SK-N-SH (cell line): ENCODE measurements at regions not wholly inside any gene's neighbourhood (a gene's known extent, or its start where the extent isn't known, plus 50 kb on each side); places are given as distances from the start of the nearest gene placed in this dataset.

Source experiments
- CTCF ChIA-PET: fragments of 300-600, 350-600 bp; formaldehyde crosslinking; extraction: SDS; loops from one replicate; lab custom pipeline; 2021; lab: Yijun Ruan, JAX
- POLR2A ChIA-PET: fragments of 350-600 bp; sonication (Branson Sonifier 250); formaldehyde crosslinking; extraction: SDS; loops from one replicate; lab custom pipeline; 2020; ENCODE audit warnings: antibody characterized with exemption, inconsistent platforms; lab: Yijun Ruan, JAX
- DNase-seq: peaks from one replicate; pipeline ENCODE4 v3.0.0; 2012
- H2AFZ ChIP-seq: fragments of 200-600 bp; sonication (generic); 2 replicates; pipeline ENCODE4 v1.8.1; 2016; ENCODE audit warnings: antibody characterized with exemption, mild to moderate bottlenecking, low read depth
- H3F3A ChIP-seq: fragments of 200-600 bp; sonication (generic); replicated peaks from 2 replicates; pipeline ENCODE3; 2016; ENCODE audit warnings: antibody characterized with exemption, mild to moderate bottlenecking; ENCODE audit not compliant: insufficient read depth
- H3K27ac ChIP-seq, 2 experiments: fragments of 200-500 bp in 1 of 2; fragments of 200-600 bp in 1 of 2; sonication (Bioruptor generic) in 1 of 2; sonication (generic), shearing (Covaris generic) in 1 of 2; 2 replicates each; pipeline versions ENCODE4 v1.5.1 to v1.6.1; 2014 to 2016; ENCODE audit warnings: low read depth in 2 of 2, inconsistent platforms in 1 of 2, low read length in 1 of 2, mild to moderate bottlenecking in 1 of 2, mixed read lengths in 1 of 2
- H3K27me3 ChIP-seq: fragments of 200-600 bp; sonication (generic), shearing (Covaris generic); 2 replicates; pipeline ENCODE4 v1.6.1; 2016; ENCODE audit warnings: mixed run types; ENCODE audit not compliant: insufficient read depth
- H3K36me3 ChIP-seq, 2 experiments: fragments of 200-500 bp in 1 of 2; fragments of 200-600 bp in 1 of 2; sonication (Bioruptor generic) in 1 of 2; sonication (generic) in 1 of 2; replicated peaks in 1 of 2; 2 replicates each; pipeline versions ENCODE3 to v1.5.1; 2014 to 2016; ENCODE audit warnings: low read length in 1 of 2, mild to moderate bottlenecking in 1 of 2; ENCODE audit not compliant: insufficient read depth in 2 of 2, control insufficient read depth in 1 of 2
- H3K4me1 ChIP-seq, 2 experiments: fragments of 200-500 bp in 1 of 2; fragments of 200-600 bp in 1 of 2; sonication (Bioruptor generic) in 1 of 2; sonication (generic), shearing (Covaris generic) in 1 of 2; 2 replicates each; pipeline versions ENCODE4 v1.5.1 to v1.6.1; 2014 to 2016; ENCODE audit warnings: low read depth in 1 of 2, low read length in 1 of 2, mixed run types in 1 of 2; ENCODE audit not compliant: insufficient read depth in 2 of 2, control insufficient read depth in 1 of 2
- H3K4me2 ChIP-seq: fragments of 200-600 bp; sonication (generic), shearing (Covaris generic); 2 replicates; pipeline ENCODE4 v1.6.1; 2017; ENCODE audit warnings: mixed run types
- H3K4me3 ChIP-seq, 2 experiments: fragments of 200-500 bp in 1 of 2; fragments of 200-600 bp in 1 of 2; sonication (Bioruptor generic) in 1 of 2; sonication (generic), shearing (Covaris generic) in 1 of 2; 2 replicates each; pipeline versions ENCODE4 v1.5.1 to v1.8.1; 2014 to 2016; ENCODE audit warnings: low read depth in 2 of 2, inconsistent platforms in 1 of 2, low read length in 1 of 2, mild to moderate bottlenecking in 1 of 2, mixed read lengths in 1 of 2, moderate library complexity in 1 of 2
- H3K79me2 ChIP-seq: fragments of 200-600 bp; sonication (generic); 2 replicates; pipeline ENCODE4 v1.8.1; 2017; ENCODE audit warnings: mild to moderate bottlenecking; ENCODE audit not compliant: insufficient read depth
- H3K9ac ChIP-seq: fragments of 200-600 bp; sonication (generic); 2 replicates; pipeline ENCODE4 v1.6.1; 2017; ENCODE audit warnings: mixed run types
- H3K9me2 ChIP-seq: fragments of 200-600 bp; sonication (generic); 2 replicates; pipeline ENCODE4 v1.6.1; 2017; ENCODE audit warnings: mixed run types
- H3K9me3 ChIP-seq: fragments of 200-600 bp; sonication (generic); 2 replicates; pipeline ENCODE4 v1.6.1; 2017; ENCODE audit warnings: mixed run types, mild to moderate bottlenecking, moderate library complexity
- H4K20me1 ChIP-seq: fragments of 200-600 bp; sonication (generic); 2 replicates; pipeline ENCODE4 v1.6.1; 2017; ENCODE audit warnings: mild to moderate bottlenecking, mixed run types; ENCODE audit not compliant: insufficient read depth
- CTCF ChIP-seq: fragments of 200-600 bp; sonication (generic); IDR thresholded peaks from 2 replicates; pipeline ENCODE4 v1.6.1; 2017; ENCODE audit warnings: antibody characterized with exemption, mild to moderate bottlenecking, moderate library complexity
- EP300 ChIP-seq, 2 experiments: IDR thresholded peaks; 2 replicates each; pipeline versions ENCODE4 v1.4.0 to v1.6.1; 2012; ENCODE audit warnings: borderline replicate concordance in 1 of 2, low read depth in 1 of 2, low read length in 1 of 2
- EZH2phosphoT487 ChIP-seq: fragments of 200-600 bp; sonication (generic); IDR thresholded peaks from 2 replicates; pipeline ENCODE4 v1.6.1; 2017; ENCODE audit warnings: low read depth, mixed run types, mild to moderate bottlenecking, antibody characterized with exemption, moderate library complexity, borderline replicate concordance
- FOSL2 ChIP-seq: IDR thresholded peaks from 2 replicates; pipeline ENCODE4 v1.4.0; 2012; ENCODE audit warnings: low read depth, mild to moderate bottlenecking, moderate library complexity, borderline replicate concordance
- FOXJ3 ChIP-seq: sonication (generic); formaldehyde crosslinking; IDR thresholded peaks from 2 replicates; pipeline ENCODE4 v1.5.1; 2020; ENCODE audit warnings: mild to moderate bottlenecking, missing genetic modification reagents
- FOXM1 ChIP-seq: IDR thresholded peaks from 2 replicates; pipeline ENCODE4 v1.4.0; 2012; ENCODE audit warnings: low read depth, mild to moderate bottlenecking
- GABPA ChIP-seq: IDR thresholded peaks from 2 replicates; pipeline ENCODE4 v1.4.0; 2012; ENCODE audit warnings: low read depth, mild to moderate bottlenecking
- GATA2 ChIP-seq: sonication (generic); formaldehyde crosslinking; IDR thresholded peaks from 2 replicates; pipeline ENCODE4 v1.5.0; 2020; ENCODE audit warnings: mild to moderate bottlenecking, missing genetic modification reagents
- MAX ChIP-seq: IDR thresholded peaks from 2 replicates; pipeline ENCODE4 v1.4.0; 2012; ENCODE audit warnings: low read depth
- NFIC ChIP-seq: IDR thresholded peaks from 2 replicates; pipeline ENCODE4 v1.4.0; 2012; ENCODE audit warnings: borderline replicate concordance
- POLR2AphosphoS5 ChIP-seq: IDR thresholded peaks from 2 replicates; pipeline ENCODE4 v1.6.1; 2012; ENCODE audit warnings: low read depth, low read length
- RCOR1 ChIP-seq: fragments of 150-350 bp; IDR thresholded peaks from 2 replicates; pipeline ENCODE4 v1.6.1; 2017; ENCODE audit warnings: antibody characterized with exemption, low read length
- REST ChIP-seq: IDR thresholded peaks from 2 replicates; pipeline ENCODE4 v1.6.1; 2012; ENCODE audit warnings: mild to moderate bottlenecking, low read depth, low read length, moderate library complexity
- SMC3 ChIP-seq: IDR thresholded peaks from 2 replicates; pipeline ENCODE4 v1.6.1; 2012; ENCODE audit warnings: low read depth, low read length, improper control_type of control experiment
- TCF12 ChIP-seq: IDR thresholded peaks from 2 replicates; pipeline ENCODE4 v1.4.0; 2012
- USF1 ChIP-seq: IDR thresholded peaks from 2 replicates; pipeline ENCODE4 v1.4.0; 2012; ENCODE audit warnings: low read depth, borderline replicate concordance
- ZBTB33 ChIP-seq: IDR thresholded peaks from 2 replicates; pipeline ENCODE4 v1.4.0; 2012; ENCODE audit warnings: low read depth, borderline replicate concordance
- WGBS: methylation state at CpG from one replicate; pipeline ENCODE4 v1.1.6; 2017; ENCODE audit warnings: low lambda C conversion rate; 5-methylcytosine and 5-hydroxymethylcytosine counted together

GRCh38 chr9:11335011-11335410 lies 722.2 kb upstream of the PTPRD start (continued):
- TF ChIP-seq ZBTB33 = no peak
- TF ChIP-seq SMC3 = no peak
- no peak for TF ChIP-seq GATA2
- TF ChIP-seq REST = no peak
- no peak for TF ChIP-seq EZH2phosphoT487
- TF ChIP-seq USF1 = no peak
- TF ChIP-seq EP300 (IDR thresholded peaks at IDR 0.05; ENCODE audit: borderline replicate concordance in 1 of 2, low read depth in 1 of 2, low read length in 1 of 2) = no peak
- TF ChIP-seq RCOR1 = no peak
- TF ChIP-seq, all 33 proteins: peak for 0

GRCh38 chr9:11338130-11338529 lies 725.3 kb upstream of the PTPRD start:
- H3K4me2 ChIP-seq = no peak overlapping the region
- H3K27me3 ChIP-seq = no peaks in the 10 kb centered on the region
- H4K20me1 ChIP-seq = no peaks in the 10 kb centered on the region
- ChIA-PET CTCF (no interaction called here), POLR2A (no interaction called here)
- H3K9me3 ChIP-seq = 0 out of 2 replicates have a peak, but pooled peaks cover 4% of the 10 kb centered on the region
- no peak overlapping the region for H3K27ac ChIP-seq
- H2AFZ ChIP-seq = no peak overlapping the region
- H3K9me2 ChIP-seq = no peaks in the 10 kb centered on the region
- no peaks in the 10 kb centered on the region for H3K36me3 ChIP-seq
- WGBS = 40% methylated on average over 1 of the region's 1 CpG
- H3F3A ChIP-seq = no peaks in the 10 kb centered on the region
- no peaks in the 10 kb centered on the region for H3K79me2 ChIP-seq
- no peak overlapping the region for H3K4me3 ChIP-seq
- H3K4me1 ChIP-seq = no peaks in the 10 kb centered on the region
- DNase-seq = no peak
- no peak overlapping the region for H3K9ac ChIP-seq
- TF ChIP-seq CTCF (no peak), FOXM1 (no peak), POLR2AphosphoS5 (no peak), FOSL2 (no peak), MAX (no peak), TCF12 (no peak), FOXJ3 (no peak), GABPA (no peak), ZBTB33 (no peak), NFIC (no peak)
